ENCODE measurements at regions not wholly inside any gene's neighbourhood (a gene's known extent, or its start where the extent isn't known, plus 50 kb on each side); places are given as distances from the start of the nearest gene placed in this dataset.

GRCh38 chr18:21958263-21958662, 211.1 kb upstream of the GATA6 start:
- Histone ChIP-seq H3K9me2 (ENCODE audit: insufficient read depth) (no peaks in the 10 kb centered on the region), H3K9me3 (ENCODE audit: control insufficient read depth in 1 of 2, insufficient read depth in 1 of 2, low read depth in 1 of 2, low read length in 2 of 2) (no peaks in the 10 kb centered on the region), H3K36me3 (ENCODE audit: control insufficient read depth in 1 of 2, insufficient read depth in 2 of 2, low read length in 2 of 2) (no peaks in the 10 kb centered on the region), H3K27me3 (ENCODE audit: insufficient read depth, low read length) (no peaks in the 10 kb centered on the region), H4K20me1 (ENCODE audit: insufficient read depth) (no peaks in the 10 kb centered on the region), H3K4me3 (replicated peaks in 1 of 2; ENCODE audit: low read depth in 1 of 2, low read length in 2 of 2) (no peak overlapping the region), H3K27ac (ENCODE audit: low read depth, low read length) (no peak overlapping the region), H3K4me2 (ENCODE audit: low read length) (no peak overlapping the region), H3K4me1 (ENCODE audit: control insufficient read depth in 1 of 2, insufficient read depth in 2 of 2, low read length in 2 of 2) (no peaks in the 10 kb centered on the region), H3K9ac (ENCODE audit: low read length) (no peak overlapping the region), H3K79me2 (ENCODE audit: insufficient read depth, low read length) (no peaks in the 10 kb centered on the region), H2AFZ (ENCODE audit: low read depth, low read length, poor library complexity, severe bottlenecking) (no peak overlapping the region)
- DNase-seq (ENCODE audit: low read depth, low spot score), result no peak
- intact Hi-C loops (cut with micrococcal nuclease), result no loop called here
- RAD21 ChIA-PET (ENCODE audit: low non-redundant PET in 1 of 2, low total read pairs in 2 of 2, uncharacterized antibody in 2 of 2, unreplicated experiment in 2 of 2), result no interaction called here
- no TSS peak for BruUV-seq (replicated peaks)
- TF ChIP-seq JUND (IDR thresholded peaks at IDR 0.05), result no peak
- no peak for TF ChIP-seq CEBPB (IDR thresholded peaks at IDR 0.05; ENCODE audit: low read depth)
- no peak for TF ChIP-seq EZH2 (IDR thresholded peaks at IDR 0.05)
- TF ChIP-seq SIN3A (IDR thresholded peaks at IDR 0.05; ENCODE audit: low read depth), result no peak
- TF ChIP-seq TCF7L2 (IDR thresholded peaks at IDR 0.05; ENCODE audit: borderline replicate concordance, extremely low read depth, insufficient read depth, insufficient read length), result no peak
- no peak for TF ChIP-seq EZH2phosphoT487 (IDR thresholded peaks at IDR 0.05; ENCODE audit: borderline replicate concordance)
- TF ChIP-seq SP1 (IDR thresholded peaks at IDR 0.05; ENCODE audit: low read depth), result no peak
- no peak for TF ChIP-seq CBX3 (IDR thresholded peaks at IDR 0.05; ENCODE audit: low read depth)
- TF ChIP-seq ZNF274 (IDR thresholded peaks at IDR 0.05; ENCODE audit: low read depth, low read length), result no peak
- TF ChIP-seq ELF1 (IDR thresholded peaks at IDR 0.05; ENCODE audit: borderline replicate concordance, low read depth), result no peak
- no peak for TF ChIP-seq YY1 (IDR thresholded peaks at IDR 0.05; ENCODE audit: extremely low read depth, insufficient replicate concordance, low read depth, low read length)
- no peak for TF ChIP-seq POLR2AphosphoS5 (IDR thresholded peaks at IDR 0.05; ENCODE audit: low read depth, low read length)
- TF ChIP-seq SRF (IDR thresholded peaks at IDR 0.05; ENCODE audit: low read depth), result no peak
- no peak for TF ChIP-seq ZBTB33 (IDR thresholded peaks at IDR 0.05; ENCODE audit: extremely low read depth, insufficient replicate concordance, low read length)
- TF ChIP-seq FOSL1 (IDR thresholded peaks at IDR 0.05; ENCODE audit: low read depth), result no peak
- no peak for TF ChIP-seq POLR2A (IDR thresholded peaks at IDR 0.05; ENCODE audit: borderline replicate concordance, extremely low read depth, insufficient read depth, insufficient read length)
- no peak for TF ChIP-seq ZFX (IDR thresholded peaks at IDR 0.05)
- TF ChIP-seq ATF3 (IDR thresholded peaks at IDR 0.05), result no peak
- no peak for TF ChIP-seq EGR1 (IDR thresholded peaks at IDR 0.05; ENCODE audit: low read depth)
- CTCF ChIA-PET, result no interaction called here
- no peak for ATAC-seq
- POLR2A ChIA-PET, result interaction anchor here (0.6 kb wide), 1 partner anchor 9 kb away, joined by 3 read pairs; no protein-coding TSS in a partner anchor

Data from HCT116 (cell line).